HG03520 (cell line): ENCODE measurements at regions not wholly inside any gene's neighbourhood (a gene's known extent, or its start where the extent isn't known, plus 50 kb on each side); places are given as distances from the start of the nearest gene placed in this dataset.
A peak's percentile ranks its signal among the peaks of the same experiment; 100 is the strongest.

ENCODE experiments used
- ATAC-seq: cut with Tn5 transposase; IDR thresholded peaks from one replicate; pipeline ENCODE4 v1.9.1; 2021; ENCODE audit warnings: mild to moderate bottlenecking, moderate library complexity; ENCODE audit not compliant: unreplicated experiment

- no peak for ATAC-seq
Observed at GRCh38 chr6:62480544-62480943, 194.5 kb upstream of the KHDRBS2 start.

GRCh38 chr6:62479697-62480220 lies 193.7 kb upstream of the KHDRBS2 start:
- ATAC-seq, result no peak

GRCh38 chr6:62474793-62475192 lies 188.8 kb upstream of the KHDRBS2 start:
- ATAC-seq, result no peak

GRCh38 chr6:62466607-62467006 lies 180.6 kb upstream of the KHDRBS2 start:
- no peak for ATAC-seq

- no peak for ATAC-seq
Observed at GRCh38 chr6:62465206-62465605, 179.2 kb upstream of the KHDRBS2 start.

- ATAC-seq, result no peak
Observed at GRCh38 chr6:62452586-62452985, 166.6 kb upstream of the KHDRBS2 start.

GRCh38 chr6:62446647-62447316 lies 160.8 kb upstream of the KHDRBS2 start:
- ATAC-seq, result no peak

GRCh38 chr6:62445521-62445920 lies 159.5 kb upstream of the KHDRBS2 start:
- no peak for ATAC-seq

- ATAC-seq, result no peak
Observed at GRCh38 chr6:62441182-62441581, 155.2 kb upstream of the KHDRBS2 start.

GRCh38 chr6:62429781-62430180 lies 143.8 kb upstream of the KHDRBS2 start:
- no peak for ATAC-seq

- no peak for ATAC-seq
Observed at GRCh38 chr6:62400521-62401259, 114.7 kb upstream of the KHDRBS2 start.

- ATAC-seq, result no peak
Observed at GRCh38 chr6:62393608-62394007, 107.6 kb upstream of the KHDRBS2 start.

GRCh38 chr6:62392291-62392690 lies 106.3 kb upstream of the KHDRBS2 start:
- ATAC-seq, result no peak

- ATAC-seq, result no peak
Observed at GRCh38 chr6:62391358-62391757, 105.3 kb upstream of the KHDRBS2 start.

GRCh38 chr6:62390401-62390800 lies 104.4 kb upstream of the KHDRBS2 start:
- no peak for ATAC-seq

GRCh38 chr6:62371453-62372210 lies 85.6 kb upstream of the KHDRBS2 start:
- no peak for ATAC-seq

- ATAC-seq, result peak; percentile 99
Observed at GRCh38 chr6:62367601-62368000, 81.6 kb upstream of the KHDRBS2 start.

GRCh38 chr6:62362097-62362496 lies 76.1 kb upstream of the KHDRBS2 start:
- no peak for ATAC-seq

GRCh38 chr6:62357835-62358234 lies 71.8 kb upstream of the KHDRBS2 start:
- ATAC-seq, result no peak

- ATAC-seq, result no peak
Observed at GRCh38 chr6:62354261-62354660, 68.2 kb upstream of the KHDRBS2 start.

GRCh38 chr6:62345962-62346689 lies 60.1 kb upstream of the KHDRBS2 start:
- ATAC-seq, result no peak
